GM19238 (cell line): ENCODE measurements at regions not wholly inside any gene's neighbourhood (a gene's known extent, or its start where the extent isn't known, plus 50 kb on each side); places are given as distances from the start of the nearest gene placed in this dataset.
"Not testable (repeated sequence)": the region's sequence is repeated elsewhere in the genome, so short reads cannot be mapped to it uniquely, and the experiment has no call there.

ENCODE experiments used
- DNase-seq: peaks from one replicate; pipeline ENCODE4 v3.0.0; 2011; ENCODE audit warnings: low spot score; ENCODE audit not compliant: insufficient read length

- no peak for DNase-seq
Observed at GRCh38 chr6:86087954-86088353, 445.3 kb upstream of the SYNCRIP start.

- no peak for DNase-seq
Observed at GRCh38 chr6:86079938-86080337, 437.3 kb upstream of the SYNCRIP start.

- DNase-seq = no peak
Observed at GRCh38 chr6:86070151-86070550, 427.5 kb upstream of the SYNCRIP start.

- not testable (repeated sequence) for DNase-seq
Observed at GRCh38 chr6:86065002-86065401, 422.3 kb upstream of the SYNCRIP start.

- DNase-seq = not testable (repeated sequence)
Observed at GRCh38 chr6:86057293-86057980, 414.8 kb upstream of the SYNCRIP start.

GRCh38 chr6:86045038-86045437 is 402.4 kb upstream of the SYNCRIP start:
- DNase-seq = no peak

GRCh38 chr6:86042214-86042613 is 399.5 kb upstream of the SYNCRIP start:
- DNase-seq = no peak

GRCh38 chr6:86031713-86032112 is 389.0 kb upstream of the SYNCRIP start:
- DNase-seq = no peak

- DNase-seq = no peak
Observed at GRCh38 chr6:86030875-86031274, 388.2 kb upstream of the SYNCRIP start.

GRCh38 chr6:86028776-86029175 is 386.1 kb upstream of the SYNCRIP start:
- DNase-seq = no peak

GRCh38 chr6:86026890-86027289 is 384.2 kb upstream of the SYNCRIP start:
- not testable (repeated sequence) for DNase-seq

DNA sequence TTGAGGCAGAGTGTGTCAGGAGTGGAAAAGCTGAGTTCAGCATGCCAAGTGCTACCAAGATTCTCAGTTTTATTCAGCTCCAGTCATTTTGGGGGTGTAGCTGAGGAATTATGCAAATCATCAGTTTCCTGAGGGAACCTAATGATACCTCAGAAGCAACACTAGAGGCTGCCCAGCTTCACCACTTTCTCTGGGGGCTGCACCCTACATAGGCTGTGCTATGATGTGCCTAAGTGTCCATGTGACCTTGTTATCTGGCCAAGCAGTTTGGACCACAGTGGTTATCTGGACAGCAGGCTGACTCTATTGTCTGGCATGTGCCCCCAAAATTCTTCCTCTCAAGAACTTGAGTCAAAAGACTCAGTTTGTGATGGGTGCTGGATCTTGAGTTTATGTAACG is 374.6 kb upstream of the SYNCRIP start:
- DNase-seq = no peak

- DNase-seq = no peak
Observed at GRCh38 chr6:86016567-86016966, 373.9 kb upstream of the SYNCRIP start.

DNA sequence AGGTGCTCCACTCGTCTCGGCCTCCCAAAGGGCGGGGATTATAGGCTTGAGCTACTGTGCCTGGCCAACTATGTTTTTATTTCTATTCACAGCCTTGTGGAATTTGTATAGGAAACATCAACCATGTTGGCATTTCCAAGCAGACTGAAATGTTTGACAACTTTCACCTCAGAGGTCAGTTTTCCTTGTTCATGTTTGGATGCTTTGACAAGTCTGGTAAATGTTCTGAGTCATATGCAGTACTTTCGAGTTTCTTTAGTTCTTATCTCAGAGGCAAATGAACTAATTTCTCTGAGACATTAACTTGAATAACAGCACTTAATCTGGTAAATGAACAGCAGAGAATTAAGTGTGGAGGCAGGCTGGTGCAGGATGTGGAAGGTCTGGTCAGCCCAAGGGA is 373.4 kb upstream of the SYNCRIP start:
- no peak for DNase-seq

GRCh38 chr6:86012991-86013390 is 370.3 kb upstream of the SYNCRIP start:
- DNase-seq = not testable (repeated sequence)

GRCh38 chr6:86010915-86011786 is 368.5 kb upstream of the SYNCRIP start:
- no peak for DNase-seq

DNA sequence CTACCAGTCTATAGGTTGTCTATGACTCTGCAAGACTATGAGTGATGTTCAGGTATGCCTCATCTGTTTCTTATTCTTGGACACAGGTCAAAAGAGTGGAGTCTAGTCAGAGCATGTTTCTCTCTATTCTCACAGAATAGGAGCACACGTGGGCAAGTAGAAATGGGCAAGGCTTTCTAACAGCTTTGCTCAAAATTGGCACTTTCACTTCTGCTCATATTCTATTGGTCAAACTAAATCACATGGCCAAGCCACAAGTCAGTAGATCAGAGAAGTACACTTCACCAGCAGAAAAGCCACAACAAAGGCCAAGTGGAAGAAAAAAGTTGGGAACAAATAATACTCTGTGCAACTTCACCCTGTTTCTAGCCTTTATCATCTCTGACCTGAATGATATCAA is 354.5 kb upstream of the SYNCRIP start:
- DNase-seq = no peak

- DNase-seq = no peak
Observed at GRCh38 chr6:85996034-85996375, 353.3 kb upstream of the SYNCRIP start.

GRCh38 chr6:85995339-85996033 is 352.8 kb upstream of the SYNCRIP start:
- DNase-seq = no peak

- no peak for DNase-seq
Observed at GRCh38 chr6:85986681-85987080, 344.0 kb upstream of the SYNCRIP start.

- no peak for DNase-seq
Observed at GRCh38 chr6:85983032-85983659, 340.5 kb upstream of the SYNCRIP start.

- no peak for DNase-seq
Observed at GRCh38 chr6:85977661-85978060, 335.0 kb upstream of the SYNCRIP start.
